AG04449 (cell line): ENCODE measurements at regions not wholly inside any gene's neighbourhood (a gene's known extent, or its start where the extent isn't known, plus 50 kb on each side); places are given as distances from the start of the nearest gene placed in this dataset.

ENCODE experiments used
- CTCF ChIA-PET: fragments of 350-600 bp; formaldehyde crosslinking; extraction: SDS; loops from one replicate; lab custom pipeline; 2021; ENCODE audit warnings: antibody characterized with exemption; lab: Yijun Ruan, JAX
- POLR2A ChIA-PET: fragments of 400-600, 350-600 bp; formaldehyde crosslinking; extraction: SDS; loops from one replicate; lab custom pipeline; 2020; ENCODE audit warnings: antibody characterized with exemption, inconsistent platforms; lab: Yijun Ruan, JAX
- DNase-seq: peaks from one replicate; pipeline ENCODE4 v3.0.0-alpha.2; 2010; ENCODE audit warnings: low read depth, low spot score
- H3K4me3 ChIP-seq: 2 replicates; pipeline ENCODE4 v1.5.1; 2011; ENCODE audit warnings: low read depth, mild to moderate bottlenecking, control low read depth, low read length
- TF ChIP-seq, protein P1 (sequence below): IDR thresholded peaks from one replicate; pipeline ENCODE4 v1.5.1; 2011; ENCODE audit warnings: mild to moderate bottlenecking, moderate library complexity, low read length, control low read depth, inconsistent platforms; ENCODE audit not compliant: insufficient read depth; ENCODE audit errors: missing control alignments

DNA sequence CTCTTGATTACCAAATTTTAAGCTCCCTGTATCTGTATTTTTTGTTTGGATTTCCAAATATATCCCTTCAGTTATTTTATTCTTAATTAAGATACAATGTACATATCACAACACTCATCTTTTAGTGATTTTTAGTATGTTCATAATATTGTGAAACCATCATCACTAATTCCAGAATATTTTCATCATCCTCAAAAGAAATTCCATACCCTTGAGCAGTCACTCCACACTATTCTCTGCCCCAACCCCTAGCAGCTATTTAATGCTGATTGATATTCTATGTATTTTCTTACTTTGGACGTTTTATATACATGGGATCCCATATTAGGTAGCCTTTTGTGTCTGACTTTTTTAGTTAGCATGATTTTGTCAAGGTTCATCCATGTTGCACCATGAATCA lies 127.4 kb upstream of the SLC8A1 start:
- TF ChIP-seq, protein P1, sequence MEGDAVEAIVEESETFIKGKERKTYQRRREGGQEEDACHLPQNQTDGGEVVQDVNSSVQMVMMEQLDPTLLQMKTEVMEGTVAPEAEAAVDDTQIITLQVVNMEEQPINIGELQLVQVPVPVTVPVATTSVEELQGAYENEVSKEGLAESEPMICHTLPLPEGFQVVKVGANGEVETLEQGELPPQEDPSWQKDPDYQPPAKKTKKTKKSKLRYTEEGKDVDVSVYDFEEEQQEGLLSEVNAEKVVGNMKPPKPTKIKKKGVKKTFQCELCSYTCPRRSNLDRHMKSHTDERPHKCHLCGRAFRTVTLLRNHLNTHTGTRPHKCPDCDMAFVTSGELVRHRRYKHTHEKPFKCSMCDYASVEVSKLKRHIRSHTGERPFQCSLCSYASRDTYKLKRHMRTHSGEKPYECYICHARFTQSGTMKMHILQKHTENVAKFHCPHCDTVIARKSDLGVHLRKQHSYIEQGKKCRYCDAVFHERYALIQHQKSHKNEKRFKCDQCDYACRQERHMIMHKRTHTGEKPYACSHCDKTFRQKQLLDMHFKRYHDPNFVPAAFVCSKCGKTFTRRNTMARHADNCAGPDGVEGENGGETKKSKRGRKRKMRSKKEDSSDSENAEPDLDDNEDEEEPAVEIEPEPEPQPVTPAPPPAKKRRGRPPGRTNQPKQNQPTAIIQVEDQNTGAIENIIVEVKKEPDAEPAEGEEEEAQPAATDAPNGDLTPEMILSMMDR: no peak
- CTCF ChIA-PET: interaction anchor here (0.6 to 1.3 kb wide), 2 partner anchors 8 to 86 kb away, joined by 3 read pairs; no protein-coding TSS in a partner anchor
- POLR2A ChIA-PET: no interaction called here

GRCh38 chr2:40584432-40584831 lies 132.5 kb upstream of the SLC8A1 start:
- no peak for DNase-seq
- TF ChIP-seq, protein P1: no peak
- POLR2A ChIA-PET: no interaction called here
- CTCF ChIA-PET: no interaction called here
- H3K4me3 ChIP-seq: no peak overlapping the region

More for the DNA sequence above, 127.4 kb upstream of the SLC8A1 start:
- no peak for DNase-seq
- no peak overlapping the region for H3K4me3 ChIP-seq

DNA sequence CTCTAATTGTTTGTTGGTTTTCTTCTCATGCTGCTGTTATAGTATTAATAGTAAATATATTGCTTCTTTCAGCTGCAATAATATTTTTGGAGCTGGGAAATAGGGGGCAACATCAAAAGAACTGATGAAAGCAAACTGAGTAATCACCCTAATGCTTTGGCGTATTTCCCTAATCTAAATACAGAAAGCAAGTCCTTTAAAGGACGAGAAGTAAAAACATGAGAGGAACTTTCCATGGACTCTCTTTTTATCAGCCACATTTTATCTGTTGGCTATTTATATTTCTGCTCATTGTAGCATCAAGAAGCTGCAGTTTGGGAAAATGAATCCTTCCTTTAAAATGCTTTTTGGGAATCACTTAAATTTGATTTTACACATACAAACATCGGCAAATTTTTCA lies 139.9 kb upstream of the SLC8A1 start:
- ChIA-PET POLR2A (no interaction called here), CTCF (no interaction called here)
- H3K4me3 ChIP-seq: no peak overlapping the region
- DNase-seq: no peak
- TF ChIP-seq, protein P1: no peak

DNA sequence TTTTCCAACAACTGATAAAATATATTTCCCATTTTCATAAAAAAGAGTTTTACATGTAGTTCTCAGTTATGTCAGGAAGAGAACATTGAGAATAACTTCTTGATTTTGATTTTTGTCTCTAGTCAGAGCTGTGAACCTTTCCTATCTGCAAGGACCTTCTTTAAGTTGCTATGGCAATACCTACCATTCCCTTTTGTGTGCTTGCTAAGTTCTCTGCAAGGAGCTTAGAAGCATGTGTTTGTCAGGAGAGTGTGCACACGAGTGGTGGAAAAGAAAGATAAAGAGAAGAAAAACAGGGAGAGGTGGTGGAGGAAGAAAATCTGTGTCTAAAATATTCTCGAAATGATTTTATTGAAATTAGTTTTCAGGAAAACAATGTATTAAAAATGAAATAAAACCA lies 140.3 kb upstream of the SLC8A1 start:
- TF ChIP-seq, protein P1: no peak
- no peak for DNase-seq
- POLR2A ChIA-PET: no interaction called here
- CTCF ChIA-PET: no interaction called here
- no peak overlapping the region for H3K4me3 ChIP-seq

DNA sequence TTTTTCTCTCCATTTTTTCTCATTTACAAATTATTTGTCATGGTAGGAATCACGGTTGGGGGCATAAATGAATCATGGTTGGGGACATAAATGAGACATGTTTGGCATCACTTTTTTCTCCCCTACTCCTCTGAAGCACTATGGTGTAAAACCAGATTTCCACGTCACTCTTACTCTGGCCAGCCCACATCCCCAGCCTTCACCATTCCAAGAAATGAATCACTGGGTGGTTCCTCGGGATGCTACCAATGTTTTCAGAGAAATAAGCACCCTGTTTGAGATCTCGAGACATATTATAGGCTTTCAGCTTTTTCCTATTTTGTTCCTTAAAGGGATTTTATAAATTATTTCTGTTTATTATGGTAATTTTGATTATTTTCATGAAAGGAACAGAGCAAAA lies 155.0 kb upstream of the SLC8A1 start:
- TF ChIP-seq, protein P1: no peak
- DNase-seq: no peak
- ChIA-PET CTCF (no interaction called here), POLR2A (no interaction called here)
- H3K4me3 ChIP-seq: no peak overlapping the region

DNA sequence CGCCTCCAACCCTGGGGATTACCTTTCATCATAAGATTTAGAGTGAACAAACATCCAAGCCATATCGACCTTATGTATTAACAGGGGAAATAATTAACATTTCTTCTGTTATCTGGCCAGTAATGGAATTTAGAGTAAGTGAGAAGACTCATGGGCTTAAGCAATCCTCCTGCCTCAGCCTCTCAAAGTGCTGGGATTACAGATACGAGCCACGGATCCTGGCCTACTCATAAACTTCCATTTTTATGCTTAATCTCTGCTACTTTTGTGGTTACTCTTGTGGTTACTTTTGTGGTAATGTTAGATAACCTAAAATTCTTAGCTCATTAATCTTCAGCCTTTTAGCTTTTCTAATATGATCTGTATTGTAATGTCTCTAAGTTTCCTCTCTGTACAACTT lies 159.3 kb upstream of the SLC8A1 start:
- ChIA-PET CTCF (no interaction called here), POLR2A (no interaction called here)
- no peak overlapping the region for H3K4me3 ChIP-seq
- no peak for DNase-seq
- TF ChIP-seq, protein P1: no peak

DNA sequence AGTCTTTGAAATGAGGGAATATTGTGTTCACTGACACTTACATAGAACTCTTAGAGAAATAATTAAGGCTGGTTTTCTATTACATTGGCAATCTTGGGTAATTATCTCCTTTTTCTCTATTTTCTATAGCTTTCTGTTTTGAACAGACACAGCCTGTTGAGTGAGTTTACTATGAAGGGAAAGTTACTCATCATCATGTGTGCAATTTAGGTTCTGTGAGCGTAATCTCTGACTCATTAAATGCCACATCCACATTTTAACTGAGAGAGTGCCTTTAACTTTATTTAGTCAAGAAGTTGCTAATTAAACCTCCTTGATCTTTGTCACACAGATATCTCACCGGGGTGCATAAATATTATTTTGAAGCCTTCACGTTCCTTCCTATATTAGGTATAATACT lies 174.0 kb upstream of the SLC8A1 start:
- TF ChIP-seq, protein P1: no peak
- ChIA-PET CTCF (no interaction called here), POLR2A (no interaction called here)
- DNase-seq: peak; percentile 63
- no peak overlapping the region for H3K4me3 ChIP-seq
